ENCODE measurements at regions not wholly inside any gene's neighbourhood (a gene's known extent, or its start where the extent isn't known, plus 50 kb on each side); places are given as distances from the start of the nearest gene placed in this dataset.

GRCh38 chr2:136389809-136390208 lies 271.9 kb upstream of the CXCR4 start:
- POLR2A ChIA-PET (ENCODE audit: low non-redundant PET) = no interaction called here
- no TSS peak for BruUV-seq (replicated peaks)
- CTCF ChIA-PET = no interaction called here
- Histone ChIP-seq H3K27ac (ENCODE audit: low read depth, low read length, poor library complexity, severe bottlenecking) (no peak overlapping the region), H3K36me3 (ENCODE audit: insufficient read depth, low read length, poor library complexity, severe bottlenecking) (no peaks in the 10 kb centered on the region), H3K4me1 (ENCODE audit: insufficient read depth, low read length, poor library complexity, severe bottlenecking) (no peaks in the 10 kb centered on the region), H3K4me3 (ENCODE audit: low read depth, low read length, poor library complexity, severe bottlenecking) (no peak overlapping the region), H3K27me3 (replicated peaks; ENCODE audit: insufficient read depth, low read depth, low read length, poor library complexity) (peaks cover 4% of the 10 kb centered on the region), H3K9me3 (ENCODE audit: low read depth, low read length, poor library complexity, severe bottlenecking) (no peaks in the 10 kb centered on the region)
- intact Hi-C loops (cut with micrococcal nuclease; ENCODE audit: unreplicated experiment) = no loop called here
- DNase-seq (ENCODE audit: low spot score) = no peak
- TF ChIP-seq CTCF (conservative IDR thresholded peaks at IDR 0.05; ENCODE audit: low read depth, low read length) = no peak

- no peak for DNase-seq (ENCODE audit: low spot score)
- H3K36me3 ChIP-seq (ENCODE audit: insufficient read depth, low read length, poor library complexity, severe bottlenecking) = no peaks in the 10 kb centered on the region
- POLR2A ChIA-PET (ENCODE audit: low non-redundant PET) = no interaction called here
- CTCF ChIA-PET = interaction anchor here (2.3 kb wide), 1 partner anchor 472 kb away, joined by 13 read pairs; no protein-coding TSS in a partner anchor
- TF ChIP-seq CTCF (conservative IDR thresholded peaks at IDR 0.05; ENCODE audit: low read depth, low read length) = no peak
- no peak for TF ChIP-seq EZH2 (IDR thresholded peaks at IDR 0.05; ENCODE audit: borderline replicate concordance, low read depth, low read length, poor library complexity, severe bottlenecking)
- no peaks in the 10 kb centered on the region for H3K4me1 ChIP-seq (ENCODE audit: insufficient read depth, low read length, poor library complexity, severe bottlenecking)
- intact Hi-C loops (cut with micrococcal nuclease; ENCODE audit: unreplicated experiment) = no loop called here
- no peaks in the 10 kb centered on the region for H3K9me3 ChIP-seq (ENCODE audit: low read depth, low read length, poor library complexity, severe bottlenecking)
- no peak overlapping the region for H3K4me3 ChIP-seq (ENCODE audit: low read depth, low read length, poor library complexity, severe bottlenecking)
- BruUV-seq (replicated peaks) = no TSS peak
- H3K27ac ChIP-seq (ENCODE audit: low read depth, low read length, poor library complexity, severe bottlenecking) = no peak overlapping the region
- H3K27me3 ChIP-seq (replicated peaks; ENCODE audit: insufficient read depth, low read depth, low read length, poor library complexity) = peaks cover 4% of the 10 kb centered on the region
Measured at GRCh38 chr2:136386046-136386445, 268.1 kb upstream of the CXCR4 start.

GRCh38 chr2:136384531-136385303 lies 266.8 kb upstream of the CXCR4 start:
- Histone ChIP-seq H3K27me3 (replicated peaks; ENCODE audit: insufficient read depth, low read depth, low read length, poor library complexity) (no peaks in the 10 kb centered on the region), H3K9me3 (ENCODE audit: low read depth, low read length, poor library complexity, severe bottlenecking) (no peaks in the 10 kb centered on the region), H3K4me3 (ENCODE audit: low read depth, low read length, poor library complexity, severe bottlenecking) (no peak overlapping the region), H3K27ac (ENCODE audit: low read depth, low read length, poor library complexity, severe bottlenecking) (no peak overlapping the region), H3K4me1 (ENCODE audit: insufficient read depth, low read length, poor library complexity, severe bottlenecking) (no peaks in the 10 kb centered on the region), H3K36me3 (ENCODE audit: insufficient read depth, low read length, poor library complexity, severe bottlenecking) (no peaks in the 10 kb centered on the region)
- intact Hi-C loops (cut with micrococcal nuclease; ENCODE audit: unreplicated experiment) = loop anchor here (2.0 kb wide), 1 partner anchor 470 kb away; no protein-coding TSS in a partner anchor
- ChIA-PET CTCF (interaction anchor here (0.6 to 2.3 kb wide), 4 partner anchors 99 to 1396 kb away, joined by 3 to 13 read pairs (median 6); no protein-coding TSS in a partner anchor), POLR2A (ENCODE audit: low non-redundant PET) (no interaction called here)
- TF ChIP-seq CTCF (conservative IDR thresholded peaks at IDR 0.05; ENCODE audit: low read depth, low read length) = peak; percentile 67
- TF ChIP-seq EZH2 (IDR thresholded peaks at IDR 0.05; ENCODE audit: borderline replicate concordance, low read depth, low read length, poor library complexity, severe bottlenecking) = no peak
- peak; percentile 54 for DNase-seq (ENCODE audit: low spot score)
- BruUV-seq (replicated peaks) = no TSS peak
